ENCODE measurements at regions not wholly inside any gene's neighbourhood (a gene's known extent, or its start where the extent isn't known, plus 50 kb on each side); places are given as distances from the start of the nearest gene placed in this dataset.
A peak's percentile ranks its signal among the peaks of the same experiment; 100 is the strongest.

DNA sequence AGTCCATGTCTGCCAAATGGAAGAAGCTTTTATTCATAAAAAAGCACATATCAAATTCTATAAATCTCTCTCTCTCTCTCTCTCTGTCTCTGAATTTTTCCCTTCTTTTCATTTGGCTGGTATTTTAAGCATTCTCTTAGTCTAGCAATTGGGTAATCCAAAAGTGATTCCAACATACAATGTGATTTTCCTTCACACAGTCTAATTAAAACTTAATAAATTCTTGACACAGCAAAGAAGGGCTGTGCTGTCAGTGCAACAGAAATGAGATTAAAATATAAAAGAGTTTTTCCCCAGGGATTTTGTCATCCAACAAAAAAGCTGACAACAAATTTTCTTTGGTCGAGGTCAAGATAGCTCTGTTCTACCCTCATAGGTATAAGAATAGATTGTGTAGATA, 216.9 kb downstream of the CENPC start:
- no peak overlapping the region for H3K4me3 ChIP-seq (ENCODE audit: low read depth, low read length, poor library complexity, severe bottlenecking)
- ChIA-PET POLR2A (ENCODE audit: low non-redundant PET) (no interaction called here), CTCF (no interaction called here)
- intact Hi-C loops (cut with micrococcal nuclease; ENCODE audit: unreplicated experiment): loop anchor here (5.0 kb wide), 1 partner anchor 241 kb away; no protein-coding TSS in a partner anchor
- H3K27ac ChIP-seq (ENCODE audit: low read depth, low read length, poor library complexity, severe bottlenecking): no peak overlapping the region
- no peak for DNase-seq (ENCODE audit: low spot score)
- no peak for TF ChIP-seq CTCF (conservative IDR thresholded peaks at IDR 0.05; ENCODE audit: low read depth, low read length)
- no peak for TF ChIP-seq EZH2 (IDR thresholded peaks at IDR 0.05; ENCODE audit: borderline replicate concordance, low read depth, low read length, poor library complexity, severe bottlenecking)
- H3K27me3 ChIP-seq (replicated peaks; ENCODE audit: insufficient read depth, low read depth, low read length, poor library complexity): no peaks in the 10 kb centered on the region
- H3K36me3 ChIP-seq (ENCODE audit: insufficient read depth, low read length, poor library complexity, severe bottlenecking): no peaks in the 10 kb centered on the region
- H3K9me3 ChIP-seq (ENCODE audit: low read depth, low read length, poor library complexity, severe bottlenecking): no peaks in the 10 kb centered on the region
- BruUV-seq (replicated peaks): no TSS peak
- peaks cover 5% of the 10 kb centered on the region for H3K4me1 ChIP-seq (ENCODE audit: insufficient read depth, low read length, poor library complexity, severe bottlenecking)

DNA sequence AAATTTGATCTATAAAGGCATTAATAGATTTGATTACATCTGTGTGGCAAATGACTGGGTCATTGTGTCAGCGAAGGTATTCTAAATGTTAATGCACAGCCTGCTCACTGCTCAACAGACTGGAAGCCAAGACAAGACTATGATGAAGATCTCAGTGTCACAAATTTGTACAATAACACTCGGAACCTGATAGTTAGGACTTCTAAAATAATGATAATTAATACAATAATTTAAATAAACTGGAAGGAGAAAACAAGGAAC, 217.4 kb downstream of the CENPC start:
- intact Hi-C loops (cut with micrococcal nuclease; ENCODE audit: unreplicated experiment): loop anchor here (5.0 kb wide), 1 partner anchor 241 kb away; no protein-coding TSS in a partner anchor
- no peaks in the 10 kb centered on the region for H3K36me3 ChIP-seq (ENCODE audit: insufficient read depth, low read length, poor library complexity, severe bottlenecking)
- ChIA-PET POLR2A (ENCODE audit: low non-redundant PET) (no interaction called here), CTCF (no interaction called here)
- TF ChIP-seq CTCF (conservative IDR thresholded peaks at IDR 0.05; ENCODE audit: low read depth, low read length) (no peak), EZH2 (IDR thresholded peaks at IDR 0.05; ENCODE audit: borderline replicate concordance, low read depth, low read length, poor library complexity, severe bottlenecking) (no peak)
- H3K9me3 ChIP-seq (ENCODE audit: low read depth, low read length, poor library complexity, severe bottlenecking): no peaks in the 10 kb centered on the region
- no peak for DNase-seq (ENCODE audit: low spot score)
- H3K27me3 ChIP-seq (replicated peaks; ENCODE audit: insufficient read depth, low read depth, low read length, poor library complexity): no peaks in the 10 kb centered on the region
- no peak overlapping the region for H3K4me3 ChIP-seq (ENCODE audit: low read depth, low read length, poor library complexity, severe bottlenecking)
- peaks cover 5% of the 10 kb centered on the region for H3K4me1 ChIP-seq (ENCODE audit: insufficient read depth, low read length, poor library complexity, severe bottlenecking)
- no TSS peak for BruUV-seq (replicated peaks)
- no peak overlapping the region for H3K27ac ChIP-seq (ENCODE audit: low read depth, low read length, poor library complexity, severe bottlenecking)

DNA sequence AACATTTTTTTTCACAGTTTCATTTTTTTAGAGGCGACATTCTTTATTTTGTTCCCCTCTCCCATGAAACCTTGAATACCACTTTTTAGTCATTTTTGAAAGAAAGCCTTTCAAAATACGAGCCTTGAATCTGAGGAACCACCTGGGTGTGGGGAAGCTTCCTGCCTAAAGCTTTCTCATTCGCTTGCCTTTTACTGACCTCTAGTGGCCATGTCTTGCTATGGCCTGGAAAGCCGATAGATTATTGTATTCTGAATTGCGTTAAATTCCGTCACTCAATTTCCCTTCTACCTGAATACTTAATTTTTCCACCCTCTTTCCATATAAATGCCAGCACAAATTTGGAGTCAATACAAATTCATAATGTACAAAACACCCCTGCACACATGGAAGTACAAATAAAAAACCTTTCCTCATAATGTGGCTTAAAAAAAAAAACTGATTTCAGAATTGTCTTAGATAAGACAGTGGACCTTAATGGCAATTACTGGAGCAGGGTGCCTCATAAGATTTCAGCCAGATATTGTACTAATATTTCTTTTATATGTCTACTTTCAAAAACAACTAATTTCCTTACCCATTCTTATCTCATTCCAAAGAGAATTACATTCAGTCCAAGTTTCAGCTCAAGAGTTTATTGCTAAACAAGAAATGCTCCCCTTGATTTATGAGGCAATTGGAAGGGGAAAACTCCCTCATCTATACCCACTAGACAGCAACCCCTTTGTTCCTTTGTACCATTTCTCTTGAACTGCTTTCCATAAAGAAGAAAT, 217.9 kb downstream of the CENPC start:
- intact Hi-C loops (cut with micrococcal nuclease; ENCODE audit: unreplicated experiment): loop anchor here (5.0 kb wide), 1 partner anchor 240 kb away; no protein-coding TSS in a partner anchor

More for the DNA sequence above, 217.9 kb downstream of the CENPC start:
- Histone ChIP-seq H3K9me3 (ENCODE audit: low read depth, low read length, poor library complexity, severe bottlenecking) (no peaks in the 10 kb centered on the region), H3K4me3 (ENCODE audit: low read depth, low read length, poor library complexity, severe bottlenecking) (no peak overlapping the region), H3K4me1 (ENCODE audit: insufficient read depth, low read length, poor library complexity, severe bottlenecking) (peaks cover 5% of the 10 kb centered on the region), H3K27ac (ENCODE audit: low read depth, low read length, poor library complexity, severe bottlenecking) (no peak overlapping the region), H3K27me3 (replicated peaks; ENCODE audit: insufficient read depth, low read depth, low read length, poor library complexity) (no peaks in the 10 kb centered on the region), H3K36me3 (ENCODE audit: insufficient read depth, low read length, poor library complexity, severe bottlenecking) (no peaks in the 10 kb centered on the region)
- no TSS peak for BruUV-seq (replicated peaks)
- ChIA-PET POLR2A (ENCODE audit: low non-redundant PET) (no interaction called here), CTCF (interaction anchor here (1.0 kb wide), 1 partner anchor 239 kb away, joined by 5 read pairs; no protein-coding TSS in a partner anchor)
- TF ChIP-seq CTCF (conservative IDR thresholded peaks at IDR 0.05; ENCODE audit: low read depth, low read length) (peak; percentile 66), EZH2 (IDR thresholded peaks at IDR 0.05; ENCODE audit: borderline replicate concordance, low read depth, low read length, poor library complexity, severe bottlenecking) (no peak)
- peak; percentile 67 for DNase-seq (ENCODE audit: low spot score)
